Cardiac fibroblast (primary cell): ENCODE measurements at regions not wholly inside any gene's neighbourhood (a gene's known extent, or its start where the extent isn't known, plus 50 kb on each side); places are given as distances from the start of the nearest gene placed in this dataset.

ENCODE experiments used
- DNase-seq, 2 donors: peaks; one replicate each; pipeline versions ENCODE4 v3.0.0 to v3.0.0-alpha.2; 2010; ENCODE audit warnings: low read depth in 2 of 2
- H3K4me3 ChIP-seq, 2 donors: replicated peaks in 1 of 2; 1 replicate in 1 of 2; 2 replicates in 1 of 2; pipeline ENCODE4 v1.5.1; 2011; ENCODE audit warnings: low read depth in 2 of 2, low read length in 2 of 2, mild to moderate bottlenecking in 2 of 2, moderate library complexity in 1 of 2
- TF ChIP-seq, protein P1 (sequence below): IDR thresholded peaks from one replicate; pipeline ENCODE4 v1.5.1; 2011; ENCODE audit warnings: low read depth, mild to moderate bottlenecking, low read length, inconsistent platforms

GRCh38 chr6:12348530-12349511 is 58.7 kb downstream of the EDN1 start:
- no peak overlapping the region for H3K4me3 ChIP-seq
- TF ChIP-seq, protein P1, sequence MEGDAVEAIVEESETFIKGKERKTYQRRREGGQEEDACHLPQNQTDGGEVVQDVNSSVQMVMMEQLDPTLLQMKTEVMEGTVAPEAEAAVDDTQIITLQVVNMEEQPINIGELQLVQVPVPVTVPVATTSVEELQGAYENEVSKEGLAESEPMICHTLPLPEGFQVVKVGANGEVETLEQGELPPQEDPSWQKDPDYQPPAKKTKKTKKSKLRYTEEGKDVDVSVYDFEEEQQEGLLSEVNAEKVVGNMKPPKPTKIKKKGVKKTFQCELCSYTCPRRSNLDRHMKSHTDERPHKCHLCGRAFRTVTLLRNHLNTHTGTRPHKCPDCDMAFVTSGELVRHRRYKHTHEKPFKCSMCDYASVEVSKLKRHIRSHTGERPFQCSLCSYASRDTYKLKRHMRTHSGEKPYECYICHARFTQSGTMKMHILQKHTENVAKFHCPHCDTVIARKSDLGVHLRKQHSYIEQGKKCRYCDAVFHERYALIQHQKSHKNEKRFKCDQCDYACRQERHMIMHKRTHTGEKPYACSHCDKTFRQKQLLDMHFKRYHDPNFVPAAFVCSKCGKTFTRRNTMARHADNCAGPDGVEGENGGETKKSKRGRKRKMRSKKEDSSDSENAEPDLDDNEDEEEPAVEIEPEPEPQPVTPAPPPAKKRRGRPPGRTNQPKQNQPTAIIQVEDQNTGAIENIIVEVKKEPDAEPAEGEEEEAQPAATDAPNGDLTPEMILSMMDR: no peak
- DNase-seq: peak; percentile 75 to 94

DNA sequence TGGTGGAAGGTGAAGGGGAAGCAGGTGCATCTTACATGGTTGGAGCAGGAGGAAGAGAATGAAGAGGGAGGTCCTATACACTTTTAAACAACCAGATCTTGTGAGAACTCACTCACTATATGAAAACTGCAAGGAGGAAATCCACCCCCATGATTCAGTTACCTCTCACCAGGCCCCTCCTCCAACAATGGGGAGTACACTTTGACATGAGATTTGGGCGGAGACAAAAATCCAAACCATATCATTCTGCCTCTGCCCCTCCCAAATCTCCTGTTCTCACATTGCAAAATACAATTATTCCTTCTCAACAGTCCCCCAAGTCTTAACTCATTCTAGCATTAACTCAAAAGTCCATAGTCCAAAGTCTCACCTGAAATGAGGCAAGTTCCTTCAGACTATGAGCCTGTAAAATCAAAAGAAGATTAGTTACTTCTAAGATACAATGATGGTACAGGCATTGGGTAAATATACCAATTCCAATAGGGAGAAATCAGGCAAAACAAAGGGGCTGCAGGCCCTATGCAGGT is 60.5 kb downstream of the EDN1 start:
- DNase-seq: no peak
- TF ChIP-seq, protein P1: no peak
- no peak overlapping the region for H3K4me3 ChIP-seq

DNA sequence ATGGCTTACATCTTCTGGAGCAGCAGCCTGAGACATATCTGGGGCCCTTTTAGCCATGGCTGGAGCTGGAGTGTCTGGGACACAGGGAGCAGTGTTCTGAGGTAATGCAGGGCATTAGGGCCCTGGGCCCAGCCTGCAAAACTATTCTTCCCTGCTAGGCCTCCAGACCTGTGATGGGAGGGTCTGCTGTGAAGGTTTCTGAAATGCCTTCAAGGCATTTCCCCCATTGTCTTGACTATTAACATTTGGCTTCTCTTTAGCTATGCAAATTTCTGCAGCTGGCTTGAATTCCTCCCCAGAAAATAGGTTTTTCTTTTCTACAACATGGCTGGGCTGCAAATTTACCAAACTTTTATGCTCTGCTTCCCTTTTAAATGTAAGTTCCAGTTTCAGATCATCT is 61.5 kb downstream of the EDN1 start:
- TF ChIP-seq, protein P1: no peak

DNA sequence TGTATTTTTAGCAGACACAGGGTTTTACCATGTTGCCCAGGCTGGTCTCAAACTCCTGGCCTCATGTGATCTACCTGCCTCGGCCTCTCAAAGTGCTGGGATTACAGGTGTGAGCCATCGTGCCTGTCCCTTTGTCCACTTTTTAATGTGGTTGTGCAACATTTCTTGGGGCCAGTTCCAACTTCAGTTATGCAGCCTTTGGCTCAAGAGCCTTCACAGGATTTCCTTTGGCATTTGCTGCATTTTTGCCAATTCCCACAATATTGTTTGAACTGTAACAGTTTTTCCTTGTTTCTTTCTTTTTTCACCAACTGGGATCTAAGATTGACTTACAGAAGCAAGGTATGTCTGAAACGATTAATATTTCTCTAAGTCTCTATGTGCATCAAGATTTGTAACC is 63.6 kb downstream of the EDN1 start:
- TF ChIP-seq, protein P1: no peak
- no peak overlapping the region for H3K4me3 ChIP-seq
- DNase-seq: peak; percentile 72 to 73

More for the DNA sequence above, 61.5 kb downstream of the EDN1 start:
- DNase-seq: no peak
- no peak overlapping the region for H3K4me3 ChIP-seq

- TF ChIP-seq, protein P1: no peak
- peak; percentile 88 to 98 for DNase-seq
- no peak overlapping the region for H3K4me3 ChIP-seq
These were observed 64.3 kb downstream of the EDN1 start for GRCh38 chr6:12354499-12354898.

GRCh38 chr6:12355354-12355753 is 65.2 kb downstream of the EDN1 start:
- TF ChIP-seq, protein P1: no peak
- no peak overlapping the region for H3K4me3 ChIP-seq
- peak in 1 of 2 donors; percentile 43 for DNase-seq
